Fibroblast of the conjunctiva (primary cell): ENCODE measurements at regions not wholly inside any gene's neighbourhood (a gene's known extent, or its start where the extent isn't known, plus 50 kb on each side); places are given as distances from the start of the nearest gene placed in this dataset.
A peak's percentile ranks its signal among the peaks of the same experiment; 100 is the strongest.

Experiments
- DNase-seq: peaks from one replicate; pipeline ENCODE4 v3.0.0-alpha.2; 2010; ENCODE audit warnings: low read depth

DNA sequence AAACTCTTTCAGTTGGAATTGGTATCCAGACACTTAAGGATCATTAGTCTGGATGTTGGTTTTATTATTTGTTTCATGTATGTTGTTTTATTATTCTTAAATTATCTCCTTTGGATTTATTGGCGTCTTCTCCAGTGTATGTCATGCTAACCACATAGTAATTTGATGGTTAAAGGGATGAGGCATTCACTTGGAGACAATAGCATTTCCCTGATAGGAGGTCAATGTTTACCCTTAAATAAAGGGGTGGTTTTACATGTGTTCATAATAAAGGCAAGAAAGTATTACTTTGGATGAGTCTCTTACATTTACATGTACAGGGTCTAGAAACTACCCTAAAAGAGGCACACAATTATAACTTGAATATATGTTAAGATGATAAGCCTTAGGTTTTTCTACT, 51.2 kb upstream of the RNF144B start:
- DNase-seq, result no peak

GRCh38 chr6:18334251-18334650, 52.9 kb upstream of the RNF144B start:
- no peak for DNase-seq

DNA sequence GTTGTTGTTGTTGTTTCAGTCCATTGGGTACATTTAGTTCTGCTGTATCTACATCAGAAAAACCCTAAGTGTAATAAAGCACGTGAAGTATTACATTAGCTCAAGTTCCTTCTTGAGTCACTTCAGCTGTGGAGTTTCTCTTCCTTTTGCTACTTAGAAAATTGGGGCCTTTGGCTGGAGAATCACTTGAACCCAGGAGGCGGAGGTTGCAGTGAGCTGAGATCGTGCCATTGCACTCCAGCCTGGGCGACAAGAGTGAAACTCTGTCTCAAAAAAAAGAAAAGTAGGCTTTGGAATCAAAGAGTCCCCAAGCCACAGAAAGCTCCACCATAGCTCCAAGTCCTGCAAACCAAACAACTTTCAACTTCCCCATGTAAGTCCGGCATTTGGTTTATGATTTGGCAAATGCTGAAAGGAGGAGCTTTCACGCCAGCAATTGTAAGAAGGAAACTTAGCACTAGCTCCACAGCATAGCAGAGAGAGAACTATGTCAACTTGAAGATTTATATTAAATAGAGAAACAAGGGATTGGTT, 56.5 kb upstream of the RNF144B start:
- DNase-seq, result no peak

GRCh38 chr6:18329776-18330175, 57.4 kb upstream of the RNF144B start:
- no peak for DNase-seq

GRCh38 chr6:18328540-18328939, 58.6 kb upstream of the RNF144B start:
- no peak for DNase-seq

- DNase-seq, result no peak
These were observed 59.1 kb upstream of the RNF144B start for GRCh38 chr6:18328070-18328469.

- no peak for DNase-seq
These were observed 59.5 kb upstream of the RNF144B start for GRCh38 chr6:18327626-18328025.

DNA sequence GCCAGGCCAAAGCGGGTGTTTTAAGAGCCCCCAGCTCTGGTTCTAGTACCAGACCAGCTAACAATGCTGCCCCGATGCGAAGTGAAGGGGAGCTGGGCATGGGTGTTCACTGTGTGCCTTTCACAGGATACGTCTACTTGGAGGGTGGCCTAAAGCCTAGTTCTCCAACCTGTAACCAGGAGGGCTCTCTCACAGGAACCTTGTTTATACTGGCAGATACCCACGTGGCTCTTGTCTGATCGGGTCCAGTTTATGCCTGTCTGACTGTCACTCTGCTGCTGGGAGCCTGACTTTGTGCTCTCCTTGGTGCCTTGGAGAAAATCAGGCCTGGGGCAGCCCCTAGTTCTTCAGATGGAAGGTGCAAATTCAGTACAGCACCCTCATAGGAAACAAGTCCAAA, 60.2 kb upstream of the RNF144B start:
- DNase-seq, result no peak

GRCh38 chr6:18326001-18326400, 61.1 kb upstream of the RNF144B start:
- DNase-seq, result no peak

DNA sequence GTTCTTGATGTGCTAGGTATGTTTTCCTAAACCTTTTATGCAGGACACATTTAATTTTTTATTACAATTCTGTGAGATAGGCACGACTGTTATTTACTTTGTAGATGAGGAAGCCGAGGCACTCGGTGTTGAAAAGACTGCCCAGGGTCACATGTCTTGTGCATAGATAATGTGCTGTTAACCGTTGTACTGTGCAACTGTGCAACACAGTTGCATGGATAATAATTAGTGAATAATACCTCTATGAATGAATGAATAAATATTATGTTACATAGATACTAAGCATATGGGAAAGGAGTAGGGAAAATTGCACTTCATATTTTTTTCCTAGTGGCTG, 60.3 kb upstream of the DEK start:
- no peak for DNase-seq

DNA sequence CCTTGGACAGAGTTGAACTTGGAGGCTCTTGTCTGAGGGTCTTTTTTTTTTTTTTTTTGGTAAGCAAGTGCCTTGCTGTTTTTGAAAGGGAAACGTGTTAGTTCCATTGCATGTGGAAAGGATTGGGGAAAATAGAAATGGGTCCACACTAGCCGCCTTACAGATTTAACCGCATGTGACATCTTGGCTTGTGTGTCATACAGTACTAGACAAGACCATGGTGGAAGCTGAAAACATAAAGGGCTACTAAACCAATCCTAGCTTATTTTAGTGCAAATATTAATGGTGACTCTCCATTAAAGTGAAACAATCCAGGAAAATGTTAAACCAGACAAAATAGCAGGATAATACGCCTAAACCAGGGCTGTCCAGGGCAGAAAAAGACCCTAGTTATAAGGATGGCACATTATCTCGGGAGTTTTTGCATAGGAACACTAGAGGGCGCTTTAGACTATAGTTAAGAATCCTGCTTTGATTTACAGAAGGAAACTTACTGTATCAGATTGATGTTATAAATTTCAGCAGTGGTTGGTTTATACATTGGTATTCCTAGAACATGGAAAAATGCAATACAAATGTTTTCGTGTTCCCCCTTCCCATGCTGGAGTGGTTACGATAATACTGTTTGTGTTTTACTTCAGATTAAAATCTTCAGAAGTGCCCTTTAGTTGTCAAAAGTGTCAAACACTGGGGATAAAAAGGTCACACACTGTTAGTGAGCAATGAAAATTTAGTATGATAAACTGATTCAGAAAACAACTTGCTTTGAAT, 59.8 kb upstream of the DEK start:
- peak; percentile 21 for DNase-seq

DNA sequence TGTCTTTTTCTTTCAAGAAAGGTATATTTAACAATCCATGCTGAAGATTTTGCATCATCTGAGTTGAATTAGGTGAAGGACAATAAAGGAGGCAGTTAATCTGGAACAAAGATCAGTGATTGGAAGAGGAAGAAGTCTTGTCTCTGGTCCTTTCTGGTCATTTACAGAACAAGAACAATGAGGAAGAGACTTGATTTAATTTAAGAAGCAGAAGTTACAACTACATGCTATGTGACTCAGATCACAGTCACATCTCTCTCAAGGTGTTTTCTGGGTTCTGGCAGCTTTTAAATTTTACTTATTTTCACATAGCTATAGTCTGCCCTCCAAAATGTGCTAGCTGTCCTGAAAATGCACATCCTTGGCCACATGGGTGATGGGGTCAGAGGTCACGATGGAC, 53.5 kb upstream of the DEK start:
- DNase-seq, result no peak

DNA sequence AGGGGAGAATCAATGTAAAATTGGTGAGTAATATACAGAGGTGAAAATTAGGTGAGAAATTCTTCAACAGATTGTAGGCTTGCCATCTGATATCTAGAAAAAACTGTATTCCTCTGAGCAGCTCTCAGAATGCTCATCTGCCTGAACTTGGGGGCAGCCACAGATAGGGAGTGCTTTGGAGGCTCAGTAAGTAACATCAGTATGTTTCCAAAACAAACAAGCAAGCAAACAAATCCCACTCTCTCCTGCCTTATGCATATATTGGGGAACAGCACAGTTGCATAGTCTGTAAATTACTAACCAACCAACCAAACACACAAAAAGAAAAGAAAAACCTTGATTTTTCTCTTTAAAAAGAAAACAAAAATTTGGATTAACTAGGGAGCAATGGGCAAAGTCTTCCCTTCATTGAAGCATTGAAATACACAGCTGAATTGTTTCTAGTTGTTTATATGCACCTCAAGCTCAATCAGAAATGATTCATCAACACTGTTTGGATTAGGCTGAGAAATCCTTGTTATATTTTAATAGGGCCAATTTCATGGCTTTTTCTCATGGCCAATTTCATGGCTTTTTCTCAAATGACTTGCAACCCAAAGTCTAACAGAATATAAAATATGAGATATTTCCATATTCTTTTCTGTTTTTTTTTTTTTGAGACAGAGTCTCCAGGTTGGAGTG, 50.1 kb upstream of the DEK start:
- no peak for DNase-seq
